ENCODE measurements at regions not wholly inside any gene's neighbourhood (a gene's known extent, or its start where the extent isn't known, plus 50 kb on each side); places are given as distances from the start of the nearest gene placed in this dataset.

DNA sequence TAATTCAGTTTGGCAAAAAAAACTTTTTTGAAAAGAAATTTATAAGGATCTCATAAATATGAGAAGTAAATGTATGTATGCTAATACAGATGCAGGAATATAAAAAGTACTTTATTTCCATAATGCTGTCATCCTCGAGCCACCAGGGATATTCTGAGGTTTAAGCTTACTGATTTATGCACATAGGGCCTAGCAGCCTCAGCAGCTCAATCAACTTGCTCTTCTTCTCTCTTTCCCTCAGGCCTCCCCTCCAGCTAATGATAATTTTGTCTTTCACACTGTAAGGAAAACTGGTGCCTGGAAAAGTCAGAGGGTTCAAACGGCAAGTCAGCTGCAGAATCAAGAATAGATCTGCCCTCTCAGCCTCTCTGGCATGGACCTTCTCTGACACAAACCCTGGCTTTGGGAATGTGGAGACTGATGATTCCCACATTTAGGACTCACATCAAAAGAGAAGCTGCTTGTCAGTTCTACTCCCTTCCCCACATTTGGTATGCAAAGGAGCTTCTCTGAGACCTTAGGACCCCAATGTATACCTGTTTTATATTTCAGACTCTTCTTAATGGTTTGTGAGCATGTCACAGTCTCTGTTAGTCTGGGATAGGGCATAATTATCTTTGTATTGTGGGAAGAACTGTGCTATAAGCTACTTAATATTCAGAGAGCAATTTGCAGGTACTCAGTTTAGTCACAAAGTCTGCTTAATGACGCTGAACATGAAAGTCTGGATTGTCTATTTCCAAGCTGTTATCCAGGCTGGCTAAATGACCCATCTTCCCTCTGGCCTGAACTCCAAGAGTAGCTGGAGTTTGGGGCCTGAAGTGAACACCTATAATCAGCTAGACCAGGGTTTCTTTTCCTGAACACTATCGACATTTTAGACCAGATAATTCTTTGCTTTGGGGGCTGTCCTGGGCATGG is 52.1 kb upstream of the DIPK1A start:
- DNase-seq (ENCODE audit: low read depth in 1 of 2, low spot score in 1 of 2), result no peak
- in situ Hi-C loops (cut with HindIII; ENCODE audit: low pct_unique_long_range_greater_than_20kb, low sequenced_read_pairs), result no loop called here
- TF ChIP-seq JUND (IDR thresholded peaks at IDR 0.05; ENCODE audit: low read depth), result no peak

DNA sequence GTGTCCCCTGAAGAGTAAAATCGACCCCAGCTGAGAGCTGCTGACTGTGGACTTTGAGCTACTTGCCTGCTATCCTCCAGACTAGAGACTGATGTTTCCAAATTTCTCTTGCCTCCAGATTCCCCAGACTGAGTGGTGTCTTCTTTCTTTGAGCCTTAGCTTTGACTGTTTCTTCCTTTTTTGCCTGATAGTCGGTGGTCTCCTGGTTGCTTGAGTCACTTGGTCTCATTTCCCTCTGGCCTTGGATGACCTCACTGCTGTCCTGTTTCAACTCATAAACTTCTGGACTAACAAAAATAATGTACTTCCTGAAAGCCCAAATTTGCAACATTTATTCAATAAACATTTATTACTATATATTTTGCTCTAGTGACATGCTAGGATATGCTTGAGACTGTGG is 52.9 kb upstream of the DIPK1A start:
- no peak for DNase-seq (ENCODE audit: low read depth in 1 of 2, low spot score in 1 of 2)
- TF ChIP-seq JUND (IDR thresholded peaks at IDR 0.05; ENCODE audit: low read depth), result no peak
- in situ Hi-C loops (cut with HindIII; ENCODE audit: low pct_unique_long_range_greater_than_20kb, low sequenced_read_pairs), result no loop called here

DNA sequence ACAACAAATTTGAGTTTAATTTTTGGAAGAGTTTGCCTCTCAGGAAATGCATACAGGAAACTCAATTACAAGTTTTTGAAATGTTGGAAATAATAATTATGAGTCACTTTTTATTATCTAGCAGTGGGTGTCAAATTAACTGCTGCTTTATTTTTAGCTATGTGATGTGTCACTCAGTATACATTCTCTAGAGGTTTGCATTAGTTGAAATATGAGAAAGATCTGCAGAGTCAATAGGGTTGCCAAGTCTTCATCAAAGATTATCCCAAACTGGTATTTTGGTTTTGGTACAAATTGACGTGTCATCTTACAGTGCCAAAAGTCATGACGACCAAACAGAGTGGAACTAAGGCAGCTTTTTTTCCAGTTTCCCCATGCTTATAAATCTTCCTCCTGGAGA is 54.3 kb upstream of the DIPK1A start:
- no peak for TF ChIP-seq JUND (IDR thresholded peaks at IDR 0.05; ENCODE audit: low read depth)
- DNase-seq (ENCODE audit: low read depth in 1 of 2, low spot score in 1 of 2), result no peak
- in situ Hi-C loops (cut with HindIII; ENCODE audit: low pct_unique_long_range_greater_than_20kb, low sequenced_read_pairs), result no loop called here

DNA sequence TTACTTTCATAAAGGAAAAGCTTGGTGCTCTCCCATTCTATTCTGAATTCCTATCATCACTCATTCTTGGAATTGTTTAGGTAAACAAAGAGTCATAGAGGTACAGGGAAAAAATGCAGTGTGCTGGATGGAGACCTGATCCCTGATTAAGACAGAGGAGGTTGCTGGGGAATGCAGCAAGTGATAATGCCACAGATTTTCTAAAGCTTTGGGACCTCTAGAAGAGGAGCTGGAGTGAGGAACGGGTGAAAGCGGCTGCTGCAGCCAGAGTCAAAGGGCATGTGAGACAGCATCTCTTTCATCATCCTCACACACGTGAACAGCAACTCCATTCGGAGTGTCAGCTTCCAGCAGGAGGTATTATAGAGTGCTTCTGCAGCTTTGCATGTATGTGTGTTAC is 54.9 kb upstream of the DIPK1A start:
- in situ Hi-C loops (cut with HindIII; ENCODE audit: low pct_unique_long_range_greater_than_20kb, low sequenced_read_pairs), result no loop called here
- no peak for DNase-seq (ENCODE audit: low read depth in 1 of 2, low spot score in 1 of 2)
- TF ChIP-seq JUND (IDR thresholded peaks at IDR 0.05; ENCODE audit: low read depth), result no peak

DNA sequence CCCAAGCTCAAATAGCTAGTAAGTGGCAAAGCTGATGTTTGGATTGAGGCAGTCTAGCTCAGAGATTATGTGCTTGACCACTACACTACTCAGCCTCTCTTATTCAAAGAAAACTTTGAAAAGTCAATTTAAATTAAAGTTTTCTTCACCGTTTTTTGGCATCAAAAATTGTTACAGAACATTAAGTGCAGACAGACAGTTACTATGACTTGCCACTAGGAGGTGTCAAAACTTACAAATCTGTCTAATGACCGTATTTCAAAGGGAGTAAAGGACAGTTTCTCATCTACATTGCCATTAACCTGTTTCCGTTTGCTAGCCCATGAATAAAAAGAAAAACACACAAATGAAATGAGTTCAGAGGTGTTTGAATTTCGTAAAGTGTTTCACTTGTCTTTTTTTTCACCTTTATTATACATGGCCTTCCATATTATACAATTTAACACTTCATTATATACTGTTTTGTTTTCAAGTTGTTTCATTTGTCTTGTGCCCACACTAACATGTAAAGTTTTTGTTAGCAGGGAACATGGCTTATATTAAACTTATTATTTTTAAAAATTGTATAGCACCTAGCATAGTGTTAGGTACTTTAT is 57.4 kb upstream of the MTF2 start:
- in situ Hi-C loops (cut with HindIII; ENCODE audit: low pct_unique_long_range_greater_than_20kb, low sequenced_read_pairs), result no loop called here
- DNase-seq (ENCODE audit: low read depth in 1 of 2, low spot score in 1 of 2), result peak; percentile 14 to 49
- no peak for TF ChIP-seq JUND (IDR thresholded peaks at IDR 0.05; ENCODE audit: low read depth)

DNA sequence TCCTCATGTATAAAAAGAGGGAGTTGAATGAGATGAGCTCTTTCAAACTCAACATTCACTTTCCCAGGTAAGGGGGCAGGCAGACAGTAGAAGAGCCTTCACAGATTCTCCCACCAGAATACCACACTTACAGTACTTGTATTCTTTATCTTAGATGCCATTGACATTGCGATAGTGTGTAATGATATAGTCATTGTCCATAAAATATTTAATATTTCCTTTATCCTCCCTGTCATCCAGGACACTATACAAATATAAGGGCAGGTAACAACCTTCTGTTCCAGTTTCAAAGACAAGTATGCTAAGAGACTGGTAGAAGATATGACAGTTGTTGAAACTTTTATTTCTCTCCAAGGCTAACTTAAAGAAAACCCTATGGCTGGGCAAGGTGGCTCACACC is 56.5 kb upstream of the MTF2 start:
- no peak for TF ChIP-seq JUND (IDR thresholded peaks at IDR 0.05; ENCODE audit: low read depth)
- in situ Hi-C loops (cut with HindIII; ENCODE audit: low pct_unique_long_range_greater_than_20kb, low sequenced_read_pairs), result no loop called here
- no peak for DNase-seq (ENCODE audit: low read depth in 1 of 2, low spot score in 1 of 2)

DNA sequence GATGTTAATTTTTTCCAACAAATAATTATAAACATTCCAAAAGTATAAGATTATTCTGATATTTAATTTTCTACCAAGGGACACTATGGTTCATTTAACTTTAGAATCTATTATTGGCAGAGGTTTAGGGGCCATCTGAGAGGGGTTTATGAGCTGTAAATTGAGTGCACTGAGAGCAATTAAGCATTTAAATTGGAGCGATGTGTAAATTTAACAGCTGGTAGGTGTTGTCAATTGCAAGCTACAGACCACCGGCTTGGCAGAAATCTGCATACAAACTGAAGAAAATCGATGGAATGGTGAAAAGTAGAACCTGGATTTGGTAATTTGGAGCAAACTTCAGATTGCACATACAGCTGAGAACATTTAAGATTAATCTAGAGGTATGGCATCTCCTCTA is 55.8 kb upstream of the MTF2 start:
- in situ Hi-C loops (cut with HindIII; ENCODE audit: low pct_unique_long_range_greater_than_20kb, low sequenced_read_pairs), result no loop called here

DNA sequence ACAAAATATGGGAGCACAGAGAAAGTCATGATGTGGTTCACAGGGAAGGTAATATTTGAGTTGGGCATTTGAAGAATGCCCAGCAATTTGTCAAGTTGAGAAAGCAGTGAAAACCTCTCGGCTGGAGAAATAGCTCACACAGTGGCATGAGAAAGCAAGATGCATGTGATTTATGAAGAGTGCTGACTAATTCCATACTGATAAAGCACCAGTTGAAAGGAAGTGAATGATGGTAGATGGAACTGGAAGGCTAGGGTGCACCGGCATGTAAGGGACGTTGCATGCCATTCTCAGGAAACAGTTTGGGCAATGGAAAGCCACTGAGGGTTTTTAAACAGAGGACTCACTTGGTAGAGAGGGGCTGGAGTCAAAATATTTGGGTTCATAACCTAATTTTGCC is 53.5 kb upstream of the MTF2 start:
- DNase-seq (ENCODE audit: low read depth in 1 of 2, low spot score in 1 of 2), result no peak
- TF ChIP-seq JUND (IDR thresholded peaks at IDR 0.05; ENCODE audit: low read depth), result no peak
- in situ Hi-C loops (cut with HindIII; ENCODE audit: low pct_unique_long_range_greater_than_20kb, low sequenced_read_pairs), result no loop called here

More for the DNA sequence above, 55.8 kb upstream of the MTF2 start:
- TF ChIP-seq JUND (IDR thresholded peaks at IDR 0.05; ENCODE audit: low read depth), result no peak
- no peak for DNase-seq (ENCODE audit: low read depth in 1 of 2, low spot score in 1 of 2)

DNA sequence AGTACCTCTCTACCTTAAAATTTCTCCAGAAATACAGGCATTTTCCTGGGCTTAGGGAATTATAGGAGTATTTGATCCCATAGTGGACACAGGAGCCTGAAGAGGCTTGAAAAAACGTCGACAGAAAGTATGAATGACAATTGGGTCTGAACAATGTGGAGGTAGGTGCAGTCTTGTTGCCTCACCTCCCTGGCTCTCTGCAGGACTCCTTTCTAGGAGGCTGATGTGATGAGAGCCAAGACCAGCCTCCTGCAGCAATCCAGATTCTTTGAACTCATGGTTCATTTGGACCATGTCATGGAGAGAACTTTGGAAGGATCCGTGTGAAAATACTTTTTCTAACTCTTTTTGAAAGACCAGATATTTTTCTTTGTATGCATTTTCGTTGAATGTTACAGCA is 50.5 kb upstream of the MTF2 start:
- in situ Hi-C loops (cut with HindIII; ENCODE audit: low pct_unique_long_range_greater_than_20kb, low sequenced_read_pairs), result no loop called here
- no peak for DNase-seq (ENCODE audit: low read depth in 1 of 2, low spot score in 1 of 2)
- no peak for TF ChIP-seq JUND (IDR thresholded peaks at IDR 0.05; ENCODE audit: low read depth)

Measured in T47D (cell line).